Esophagus squamous epithelium (tissue), 4 donors: ENCODE measurements at regions not wholly inside any gene's neighbourhood (a gene's known extent, or its start where the extent isn't known, plus 50 kb on each side); places are given as distances from the start of the nearest gene placed in this dataset.

ENCODE experiments used
- POLR2A ChIP-seq, 4 donors: fragments of 450-650 bp; IDR thresholded peaks; one replicate each; pipeline ENCODE4 v1.6.1; 2017; ENCODE audit warnings: antibody characterized with exemption in 4 of 4, mild to moderate bottlenecking in 4 of 4, moderate library complexity in 3 of 4
- TF ChIP-seq, protein P1 (sequence below), 6 experiments: fragments of 450-650 bp in 4 of 6; fragments of 200-600 bp in 2 of 6; sonication (generic) in 2 of 6; IDR thresholded peaks; one replicate each; pipeline ENCODE4 v1.5.1; 2016 to 2019; ENCODE audit warnings: antibody characterized with exemption in 6 of 6, mild to moderate bottlenecking in 4 of 6, moderate library complexity in 4 of 6

- TF ChIP-seq, protein P1, sequence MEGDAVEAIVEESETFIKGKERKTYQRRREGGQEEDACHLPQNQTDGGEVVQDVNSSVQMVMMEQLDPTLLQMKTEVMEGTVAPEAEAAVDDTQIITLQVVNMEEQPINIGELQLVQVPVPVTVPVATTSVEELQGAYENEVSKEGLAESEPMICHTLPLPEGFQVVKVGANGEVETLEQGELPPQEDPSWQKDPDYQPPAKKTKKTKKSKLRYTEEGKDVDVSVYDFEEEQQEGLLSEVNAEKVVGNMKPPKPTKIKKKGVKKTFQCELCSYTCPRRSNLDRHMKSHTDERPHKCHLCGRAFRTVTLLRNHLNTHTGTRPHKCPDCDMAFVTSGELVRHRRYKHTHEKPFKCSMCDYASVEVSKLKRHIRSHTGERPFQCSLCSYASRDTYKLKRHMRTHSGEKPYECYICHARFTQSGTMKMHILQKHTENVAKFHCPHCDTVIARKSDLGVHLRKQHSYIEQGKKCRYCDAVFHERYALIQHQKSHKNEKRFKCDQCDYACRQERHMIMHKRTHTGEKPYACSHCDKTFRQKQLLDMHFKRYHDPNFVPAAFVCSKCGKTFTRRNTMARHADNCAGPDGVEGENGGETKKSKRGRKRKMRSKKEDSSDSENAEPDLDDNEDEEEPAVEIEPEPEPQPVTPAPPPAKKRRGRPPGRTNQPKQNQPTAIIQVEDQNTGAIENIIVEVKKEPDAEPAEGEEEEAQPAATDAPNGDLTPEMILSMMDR (IDR thresholded peaks at IDR 0.05): no peak
- TF ChIP-seq POLR2A (IDR thresholded peaks at IDR 0.05): no peak
Measured at GRCh38 chr5:121658221-121658620, 193.5 kb upstream of the FTMT start.
